ENCODE measurements at regions not wholly inside any gene's neighbourhood (a gene's known extent, or its start where the extent isn't known, plus 50 kb on each side); places are given as distances from the start of the nearest gene placed in this dataset.

DNA sequence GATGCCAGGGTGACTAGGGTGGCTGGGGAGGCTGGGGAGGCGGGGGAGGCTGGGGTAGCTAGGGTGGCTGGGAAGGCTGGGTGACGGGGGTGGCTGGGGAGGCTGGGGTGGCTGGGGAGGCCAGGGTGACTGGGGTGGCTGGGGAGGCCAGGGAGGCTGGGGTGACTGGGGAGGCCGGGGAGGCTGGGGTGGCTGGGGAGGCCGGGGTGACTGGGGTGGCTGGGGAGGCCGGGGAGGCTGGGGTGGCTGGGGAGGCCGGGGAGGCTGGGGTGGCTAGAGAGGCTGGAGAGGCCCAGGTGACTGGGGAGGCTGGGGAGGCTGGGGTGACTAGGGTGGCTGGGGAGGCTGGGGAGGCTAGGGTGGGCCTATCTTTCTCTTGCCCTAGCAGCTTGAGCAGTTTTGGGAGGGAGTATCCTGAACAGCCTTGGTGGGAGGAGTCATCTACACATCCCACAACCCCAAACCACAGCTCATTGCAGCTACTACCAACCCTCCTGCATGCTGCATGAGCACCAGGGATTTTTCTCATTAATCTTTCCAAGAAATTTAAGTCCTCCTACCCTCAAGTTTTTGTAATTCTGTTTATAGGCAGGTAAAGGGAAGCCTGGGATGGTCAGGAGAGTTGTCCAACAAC, 203.2 kb upstream of the IRX1 start:
- no peak overlapping the region for H3K27ac ChIP-seq (ENCODE audit: low read length)
- TF ChIP-seq, protein P1, sequence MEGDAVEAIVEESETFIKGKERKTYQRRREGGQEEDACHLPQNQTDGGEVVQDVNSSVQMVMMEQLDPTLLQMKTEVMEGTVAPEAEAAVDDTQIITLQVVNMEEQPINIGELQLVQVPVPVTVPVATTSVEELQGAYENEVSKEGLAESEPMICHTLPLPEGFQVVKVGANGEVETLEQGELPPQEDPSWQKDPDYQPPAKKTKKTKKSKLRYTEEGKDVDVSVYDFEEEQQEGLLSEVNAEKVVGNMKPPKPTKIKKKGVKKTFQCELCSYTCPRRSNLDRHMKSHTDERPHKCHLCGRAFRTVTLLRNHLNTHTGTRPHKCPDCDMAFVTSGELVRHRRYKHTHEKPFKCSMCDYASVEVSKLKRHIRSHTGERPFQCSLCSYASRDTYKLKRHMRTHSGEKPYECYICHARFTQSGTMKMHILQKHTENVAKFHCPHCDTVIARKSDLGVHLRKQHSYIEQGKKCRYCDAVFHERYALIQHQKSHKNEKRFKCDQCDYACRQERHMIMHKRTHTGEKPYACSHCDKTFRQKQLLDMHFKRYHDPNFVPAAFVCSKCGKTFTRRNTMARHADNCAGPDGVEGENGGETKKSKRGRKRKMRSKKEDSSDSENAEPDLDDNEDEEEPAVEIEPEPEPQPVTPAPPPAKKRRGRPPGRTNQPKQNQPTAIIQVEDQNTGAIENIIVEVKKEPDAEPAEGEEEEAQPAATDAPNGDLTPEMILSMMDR (IDR thresholded peaks at IDR 0.05) = no peak
- TF ChIP-seq POLR2AphosphoS5 (IDR thresholded peaks at IDR 0.05; ENCODE audit: low read depth, low read length) = no peak
- TF ChIP-seq REST (IDR thresholded peaks at IDR 0.05; ENCODE audit: insufficient read depth in 1 of 2, low read depth in 2 of 2, low read length in 1 of 2) = no peak
- no peaks in the 10 kb centered on the region for H3K9me3 ChIP-seq (ENCODE audit: control insufficient read depth, insufficient read depth, low read depth, low read length)
- H3K27me3 ChIP-seq (ENCODE audit: control insufficient read depth, insufficient read depth, low read length) = no peaks in the 10 kb centered on the region
- no TSS peak for BruUV-seq (replicated peaks)
- no peaks in the 10 kb centered on the region for H3K36me3 ChIP-seq (ENCODE audit: control insufficient read depth, insufficient read depth, low read length)
- ATAC-seq (no peak), DNase-seq (ENCODE audit: low read depth, low spot score) (no peak)
- H3K4me3 ChIP-seq (ENCODE audit: low read depth in 2 of 2, low read length in 2 of 2) = no peak overlapping the region
- H3K4me1 ChIP-seq (ENCODE audit: control insufficient read depth, insufficient read depth, low read length) = no peaks in the 10 kb centered on the region
- ChIA-PET POLR2A (no interaction called here), CTCF (no interaction called here)
- in situ Hi-C loops (cut with HindIII; ENCODE audit: low pct_unique_long_range_greater_than_20kb, low sequenced_read_pairs) = no loop called here
- intact Hi-C loops (cut with micrococcal nuclease; ENCODE audit: unreplicated experiment) = no loop called here

DNA sequence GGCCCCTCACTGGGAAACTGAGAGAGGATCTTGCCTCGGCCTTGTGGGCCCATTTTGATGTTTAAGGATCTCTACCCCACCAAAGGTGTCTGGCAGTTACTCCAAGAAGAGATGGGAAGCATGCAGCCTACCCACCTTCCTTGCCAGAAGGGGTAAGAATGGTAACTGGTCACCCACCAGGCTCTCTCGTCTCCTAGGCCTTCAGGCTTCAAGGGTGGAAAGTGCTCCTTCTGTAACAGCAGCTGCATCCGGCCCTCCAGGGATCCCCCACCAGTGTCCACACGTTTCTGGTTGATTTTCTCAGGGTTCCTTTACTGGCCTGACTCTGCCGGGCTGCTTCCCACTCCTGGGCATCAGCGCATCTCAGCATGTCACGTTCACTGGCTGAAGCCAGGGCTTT, 204.4 kb upstream of the IRX1 start:
- H3K27me3 ChIP-seq (ENCODE audit: control insufficient read depth, insufficient read depth, low read length) = no peaks in the 10 kb centered on the region
- POLR2A ChIA-PET = no interaction called here
- CTCF ChIA-PET = no interaction called here

More for the DNA sequence above, 204.4 kb upstream of the IRX1 start:
- Histone ChIP-seq H3K4me1 (ENCODE audit: control insufficient read depth, insufficient read depth, low read length) (no peaks in the 10 kb centered on the region), H3K9me3 (ENCODE audit: control insufficient read depth, insufficient read depth, low read depth, low read length) (no peaks in the 10 kb centered on the region), H3K27ac (ENCODE audit: low read length) (no peak overlapping the region), H3K36me3 (ENCODE audit: control insufficient read depth, insufficient read depth, low read length) (no peaks in the 10 kb centered on the region), H3K4me3 (ENCODE audit: low read depth in 2 of 2, low read length in 2 of 2) (no peak overlapping the region)
- BruUV-seq (replicated peaks) = no TSS peak
- TF ChIP-seq POLR2AphosphoS5 (IDR thresholded peaks at IDR 0.05; ENCODE audit: low read depth, low read length) (no peak), SIN3A (IDR thresholded peaks at IDR 0.05; ENCODE audit: borderline replicate concordance, insufficient read depth, low read depth, low read length) (no peak), REST (IDR thresholded peaks at IDR 0.05; ENCODE audit: insufficient read depth in 1 of 2, low read depth in 2 of 2, low read length in 1 of 2) (no peak), TCF7L2 (IDR thresholded peaks at IDR 0.05; ENCODE audit: low read depth, low read length) (no peak)
- TF ChIP-seq, protein P1 (IDR thresholded peaks at IDR 0.05) = no peak
- DNase-seq (ENCODE audit: low read depth, low spot score) (no peak), ATAC-seq (no peak)
- in situ Hi-C loops (cut with HindIII; ENCODE audit: low pct_unique_long_range_greater_than_20kb, low sequenced_read_pairs) = no loop called here
- intact Hi-C loops (cut with micrococcal nuclease; ENCODE audit: unreplicated experiment) = no loop called here

All from Panc1 (cell line).